NCI-H2029 (cell line): ENCODE measurements at regions not wholly inside any gene's neighbourhood (a gene's known extent, or its start where the extent isn't known, plus 50 kb on each side); places are given as distances from the start of the nearest gene placed in this dataset.
"Not testable (repeated sequence)": the region's sequence is repeated elsewhere in the genome, so short reads cannot be mapped to it uniquely, and the experiment has no call there.

Experiments
- DNase-seq: peaks from one replicate; lab custom pipeline; 2025; lab: John Stamatoyannopoulos, UW

- no peak for DNase-seq
Observed at GRCh38 chr11:57917632-57918031, 106.0 kb upstream of the OR9Q1 start.

GRCh38 chr11:57920971-57921370 is 102.7 kb upstream of the OR9Q1 start:
- no peak for DNase-seq

GRCh38 chr11:57932105-57932504 is 91.6 kb upstream of the OR9Q1 start:
- no peak for DNase-seq

GRCh38 chr11:57935402-57936049 is 88.2 kb upstream of the OR9Q1 start:
- DNase-seq = no peak

- DNase-seq = no peak
Observed at GRCh38 chr11:57936050-57936418, 87.6 kb upstream of the OR9Q1 start.

GRCh38 chr11:57937431-57937830 is 86.2 kb upstream of the OR9Q1 start:
- no peak for DNase-seq

- no peak for DNase-seq
Observed at GRCh38 chr11:57938351-57938750, 85.3 kb upstream of the OR9Q1 start.

GRCh38 chr11:57940044-57940756 is 83.5 kb upstream of the OR9Q1 start:
- no peak for DNase-seq

- no peak for DNase-seq
Observed at GRCh38 chr11:57941875-57942274, 81.8 kb upstream of the OR9Q1 start.

- no peak for DNase-seq
Observed at GRCh38 chr11:57942808-57943207, 80.9 kb upstream of the OR9Q1 start.

- DNase-seq = not testable (repeated sequence)
Observed at GRCh38 chr11:57943766-57944165, 79.9 kb upstream of the OR9Q1 start.

- no peak for DNase-seq
Observed at GRCh38 chr11:57946628-57947027, 77.1 kb upstream of the OR9Q1 start.

- DNase-seq = no peak
Observed at GRCh38 chr11:57964660-57965059, 59.0 kb upstream of the OR9Q1 start.

- no peak for DNase-seq
Observed at GRCh38 chr11:57971272-57972012, 52.2 kb upstream of the OR9Q1 start.

- DNase-seq = no peak
Observed at GRCh38 chr11:57972013-57972367, 51.7 kb upstream of the OR9Q1 start.
